GM21515 (cell line): ENCODE measurements at regions not wholly inside any gene's neighbourhood (a gene's known extent, or its start where the extent isn't known, plus 50 kb on each side); places are given as distances from the start of the nearest gene placed in this dataset.

Source experiments
- ATAC-seq: cut with Tn5 transposase; IDR thresholded peaks from one replicate; pipeline ENCODE4 v1.9.1; 2021; ENCODE audit not compliant: unreplicated experiment

- no peak for ATAC-seq
Observed at GRCh38 chr3:34008836-34009809, 210.7 kb downstream of the PDCD6IP start.

GRCh38 chr3:34011171-34012101 lies 213.0 kb downstream of the PDCD6IP start:
- ATAC-seq = no peak

- ATAC-seq = no peak
Observed at GRCh38 chr3:34012102-34012461, 213.7 kb downstream of the PDCD6IP start.

DNA sequence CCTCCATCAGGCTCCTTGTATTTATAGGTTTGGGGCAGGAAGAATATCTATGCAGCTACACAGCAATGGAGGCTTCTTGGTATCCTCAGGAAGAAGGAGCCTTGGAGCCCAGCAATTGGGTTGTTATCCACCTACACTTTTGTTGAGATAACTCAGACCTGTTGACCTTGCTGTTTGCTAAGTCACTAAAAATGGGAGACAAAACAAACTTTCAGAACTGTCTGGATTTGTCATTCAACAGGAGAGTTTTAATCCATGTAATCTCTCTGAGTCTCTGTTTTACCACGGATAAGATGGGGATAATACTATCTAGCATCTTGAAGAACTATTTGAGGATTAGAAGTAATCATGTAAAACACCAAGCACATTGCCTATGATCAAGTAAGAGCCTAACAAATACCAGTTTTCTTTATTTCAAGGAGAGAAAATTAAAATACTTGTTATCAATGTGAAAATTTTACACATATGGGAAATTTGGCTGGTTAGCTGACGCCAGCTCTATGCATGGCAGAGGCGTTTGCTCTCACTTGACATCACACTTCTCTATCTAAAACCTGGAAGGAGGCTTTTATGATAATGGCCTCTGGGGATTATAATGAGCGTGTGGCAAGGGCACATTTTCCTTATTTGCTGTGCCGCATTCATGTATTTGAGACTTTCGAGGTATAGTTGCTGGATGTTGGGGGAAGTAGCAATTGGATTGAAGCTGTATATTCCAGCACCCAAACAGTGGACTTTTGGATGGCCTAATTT lies 215.6 kb downstream of the PDCD6IP start:
- ATAC-seq = no peak

- ATAC-seq = no peak
Observed at GRCh38 chr3:34015204-34016142, 217.0 kb downstream of the PDCD6IP start.

DNA sequence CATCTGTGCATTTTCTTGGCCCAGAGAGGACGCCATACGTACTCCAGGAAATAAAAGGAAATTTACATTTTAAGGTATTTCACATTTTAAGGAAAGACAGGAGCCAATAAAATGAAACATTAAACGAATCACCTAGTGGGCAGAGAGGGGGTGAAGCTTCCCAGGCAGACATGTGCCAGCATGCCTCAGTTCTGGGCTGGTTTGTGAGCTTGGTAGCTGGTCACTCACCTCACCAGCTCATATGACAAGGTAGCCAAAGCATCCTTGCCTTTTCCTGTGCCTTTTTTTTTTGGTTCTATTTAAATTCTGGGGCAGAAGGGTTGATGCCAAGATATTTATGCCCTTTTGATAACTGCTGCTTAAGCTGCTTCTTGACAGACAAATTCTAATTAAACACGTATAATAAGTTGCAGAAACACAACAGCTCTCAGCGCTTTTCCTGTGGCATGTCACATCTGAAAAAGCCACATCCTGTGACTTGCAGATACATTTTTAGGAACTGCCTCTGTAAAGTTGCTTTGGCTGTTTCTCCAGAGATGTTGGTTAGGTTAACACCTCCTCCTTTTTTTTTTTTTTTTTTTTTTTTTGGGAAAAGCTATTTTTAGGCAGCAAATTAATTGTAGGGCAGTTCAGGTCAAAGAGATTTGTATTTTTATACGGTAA lies 218.6 kb downstream of the PDCD6IP start:
- ATAC-seq = no peak

- ATAC-seq = no peak
Observed at GRCh38 chr3:34017757-34018156, 219.3 kb downstream of the PDCD6IP start.

DNA sequence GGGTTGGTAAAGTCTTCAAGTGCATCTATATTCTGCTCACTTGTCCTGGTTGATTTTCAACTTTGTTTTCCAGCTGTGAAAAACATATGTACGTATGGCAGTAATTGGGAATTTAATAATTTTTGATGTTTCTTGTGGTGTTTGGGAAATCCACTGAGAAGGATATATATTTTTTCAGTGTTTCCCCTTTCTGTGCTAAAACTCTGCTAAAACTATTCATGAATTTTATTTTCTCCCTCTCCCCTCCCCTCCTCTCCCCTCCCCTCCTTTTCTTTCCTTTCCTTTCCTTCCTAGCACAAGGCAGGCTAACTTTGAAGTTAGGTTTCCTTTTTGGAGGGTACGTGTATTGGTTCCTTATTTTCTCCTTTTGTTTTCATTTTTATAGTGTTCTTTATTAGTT lies 220.7 kb downstream of the PDCD6IP start:
- no peak for ATAC-seq

GRCh38 chr3:34020170-34020569 lies 221.7 kb downstream of the PDCD6IP start:
- no peak for ATAC-seq

DNA sequence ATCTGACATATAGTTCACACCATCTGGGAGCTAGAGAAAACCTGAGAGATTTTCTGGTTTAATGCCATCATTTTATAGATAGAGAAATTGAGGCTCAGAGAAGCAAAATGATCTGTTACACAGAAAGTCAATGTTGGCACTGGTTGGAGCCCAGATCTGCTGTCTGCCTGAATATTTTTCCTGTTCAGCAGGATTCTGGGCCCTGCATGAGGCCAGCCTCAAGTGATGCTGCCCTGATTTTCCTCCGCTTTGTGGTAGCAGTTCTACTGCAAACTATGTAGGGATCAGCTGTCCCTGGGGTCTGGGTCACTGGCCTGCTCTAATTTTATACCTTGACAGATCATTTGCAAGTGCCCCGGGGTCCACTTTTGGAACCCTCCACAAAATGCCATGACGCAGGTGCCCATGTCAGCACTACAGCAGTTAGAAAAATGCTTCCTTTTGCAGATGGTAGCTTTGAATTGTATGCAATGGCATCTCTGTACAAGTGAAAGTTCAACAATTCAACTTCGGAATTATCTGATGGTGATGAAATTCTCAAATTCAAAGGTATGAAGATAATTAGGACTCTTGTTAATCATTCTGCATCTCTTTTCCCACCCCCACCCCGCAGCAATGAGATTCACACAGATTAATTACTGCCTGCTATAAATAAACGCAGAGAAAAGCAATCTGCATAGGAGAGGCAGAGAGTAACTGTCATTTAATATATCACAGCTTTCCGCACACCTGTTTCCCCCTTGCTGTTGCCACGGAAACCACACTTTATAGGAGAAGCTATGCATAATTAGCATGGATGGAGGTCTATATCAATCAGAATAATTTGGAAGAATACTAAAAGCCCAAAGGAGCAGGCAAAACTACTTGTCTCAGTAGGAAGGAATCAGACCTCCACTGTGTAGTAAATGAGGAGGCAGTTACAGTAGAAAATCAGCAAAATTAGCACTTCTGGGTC lies 222.6 kb downstream of the PDCD6IP start:
- no peak for ATAC-seq

GRCh38 chr3:34022147-34022546 lies 223.7 kb downstream of the PDCD6IP start:
- no peak for ATAC-seq

GRCh38 chr3:34024447-34025240 lies 226.2 kb downstream of the PDCD6IP start:
- no peak for ATAC-seq

DNA sequence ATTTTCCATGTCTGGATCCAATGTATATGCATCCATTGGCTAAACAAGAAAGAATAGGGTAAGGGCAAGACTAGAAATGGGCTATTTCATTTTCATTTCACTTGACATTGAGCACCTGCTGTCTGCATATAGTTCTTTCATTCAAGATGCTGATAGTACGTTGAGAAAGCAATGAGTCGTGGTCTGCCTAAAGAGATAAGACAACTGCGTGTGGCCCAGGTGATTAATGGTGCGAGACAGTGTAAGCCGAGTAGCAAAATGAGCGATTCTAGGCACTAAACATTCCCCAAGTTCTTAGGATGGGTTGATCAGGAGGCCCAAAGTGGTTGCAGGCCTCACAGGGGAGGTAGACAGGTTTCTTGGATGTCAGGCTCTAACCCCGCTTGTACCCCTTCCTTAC lies 235.4 kb downstream of the PDCD6IP start:
- no peak for ATAC-seq

DNA sequence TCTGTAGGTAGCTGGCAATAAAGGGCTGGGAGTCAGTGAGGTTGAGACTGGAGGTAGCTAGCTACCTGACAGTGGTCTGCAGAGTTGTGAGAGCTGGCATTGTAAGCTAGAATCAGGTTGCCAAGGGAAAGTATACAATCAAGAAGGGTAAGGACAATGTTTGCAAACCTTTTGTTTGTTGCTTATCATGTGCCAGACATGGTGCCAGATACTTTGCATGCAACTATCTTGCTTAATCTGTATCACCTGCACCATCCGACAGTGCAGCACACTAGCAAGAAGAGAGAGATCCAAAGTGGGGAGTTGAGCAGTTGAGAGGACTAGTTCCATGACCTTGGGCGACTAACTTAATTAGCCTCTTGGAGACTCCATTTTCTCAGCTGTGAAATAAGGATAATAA lies 236.4 kb downstream of the PDCD6IP start:
- ATAC-seq = no peak

DNA sequence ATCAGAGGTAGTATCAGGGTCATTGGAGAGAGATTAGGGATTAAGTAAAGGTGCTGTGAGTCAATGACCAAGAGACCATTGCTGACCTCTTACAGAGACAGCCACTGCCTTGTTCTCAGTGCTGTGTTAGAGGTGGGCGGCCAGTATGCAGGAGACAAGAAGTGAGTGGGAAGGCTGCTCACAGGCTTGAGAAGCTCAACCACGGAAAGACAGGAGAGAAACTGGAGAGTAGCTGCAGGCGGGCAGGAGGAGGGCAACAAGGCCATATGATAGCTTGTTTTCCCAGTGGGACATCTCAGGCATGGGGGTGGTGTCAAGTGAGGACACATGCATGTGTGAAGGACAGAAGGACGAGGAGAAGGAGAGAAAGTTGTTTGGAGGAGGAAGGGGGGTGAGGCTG lies 237.3 kb downstream of the PDCD6IP start:
- no peak for ATAC-seq

- no peak for ATAC-seq
Observed at GRCh38 chr3:34037260-34037659, 238.8 kb downstream of the PDCD6IP start.

- ATAC-seq = no peak
Observed at GRCh38 chr3:34038131-34038530, 239.7 kb downstream of the PDCD6IP start.

GRCh38 chr3:34046154-34046553 lies 247.7 kb downstream of the PDCD6IP start:
- ATAC-seq = no peak
